ENCODE measurements at regions not wholly inside any gene's neighbourhood (a gene's known extent, or its start where the extent isn't known, plus 50 kb on each side); places are given as distances from the start of the nearest gene placed in this dataset.
"Not testable (repeated sequence)": the region's sequence is repeated elsewhere in the genome, so short reads cannot be mapped to it uniquely, and the experiment has no call there.

DNA sequence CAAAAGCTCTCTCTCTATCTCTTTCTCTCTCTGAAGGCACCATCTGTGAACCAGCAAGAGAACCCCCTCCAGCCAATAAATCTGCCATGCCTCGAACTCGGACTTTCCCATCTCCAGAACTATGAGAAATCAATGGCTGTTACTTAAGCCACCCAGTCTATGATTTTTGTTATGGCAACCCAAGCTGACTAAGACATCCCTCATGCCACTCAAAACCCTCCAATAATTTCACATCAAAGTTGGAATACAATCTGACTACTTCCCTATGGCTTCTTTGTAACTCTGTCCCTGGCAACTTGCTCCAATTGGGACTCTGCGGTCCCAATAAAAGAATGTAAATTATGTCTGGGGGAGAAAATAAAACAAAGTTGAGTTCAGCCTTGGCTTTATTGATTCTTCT is 265.7 kb downstream of the SHOX start:
- DNase-seq (ENCODE audit: low read depth): no peak

DNA sequence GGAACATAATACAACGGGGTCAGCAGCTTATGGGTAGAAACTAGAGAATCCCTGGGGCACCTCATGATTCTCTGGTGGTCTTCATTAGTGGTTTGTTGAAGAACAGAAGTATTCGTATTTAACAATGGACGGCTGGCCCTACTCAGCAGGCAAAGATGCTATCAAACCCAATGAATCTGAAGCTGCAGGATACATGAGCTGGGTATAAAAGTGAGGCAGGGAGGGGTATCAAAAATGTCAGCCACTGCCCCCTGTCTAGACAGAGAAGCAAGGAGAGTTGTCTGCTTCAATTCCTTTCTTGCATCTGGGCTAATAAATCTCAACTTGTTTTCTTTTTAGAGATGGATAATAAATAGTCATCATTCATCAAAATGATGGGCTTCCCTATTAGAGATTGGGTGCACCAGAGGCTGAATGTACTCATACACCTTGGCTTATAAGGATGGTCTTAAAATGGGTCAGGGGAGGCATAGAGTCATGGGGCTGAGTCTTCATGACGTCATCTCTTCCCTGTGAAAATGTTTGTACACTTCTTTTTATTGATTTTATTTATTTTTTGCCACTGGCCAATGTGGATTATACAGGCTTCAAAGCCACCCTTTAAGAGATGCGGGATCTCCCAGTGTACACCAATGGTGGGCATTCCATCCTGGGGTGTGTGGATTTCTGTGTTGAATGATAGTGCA is 259.5 kb downstream of the SHOX start:
- no peak for DNase-seq (ENCODE audit: low read depth)

DNA sequence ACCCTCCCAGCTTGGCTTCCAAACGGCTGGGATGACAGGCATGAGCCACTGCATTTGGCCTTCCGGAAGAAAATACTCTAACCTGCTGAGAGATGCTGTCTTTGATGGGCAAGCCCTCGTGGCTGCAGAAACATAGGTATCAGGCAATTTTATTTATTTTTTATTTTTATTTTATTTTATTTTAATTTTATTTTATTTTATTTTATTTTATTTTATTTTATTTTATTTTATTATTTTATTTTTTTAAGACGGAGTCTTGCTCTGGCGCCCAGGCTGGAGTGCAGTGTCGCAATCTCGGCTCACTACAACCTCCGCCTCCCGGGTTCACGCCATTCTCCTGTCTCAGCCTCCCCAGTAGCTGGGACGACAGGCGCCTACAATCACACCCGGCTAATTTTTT is 257.1 kb downstream of the SHOX start:
- not testable (repeated sequence) for DNase-seq (ENCODE audit: low read depth)

DNA sequence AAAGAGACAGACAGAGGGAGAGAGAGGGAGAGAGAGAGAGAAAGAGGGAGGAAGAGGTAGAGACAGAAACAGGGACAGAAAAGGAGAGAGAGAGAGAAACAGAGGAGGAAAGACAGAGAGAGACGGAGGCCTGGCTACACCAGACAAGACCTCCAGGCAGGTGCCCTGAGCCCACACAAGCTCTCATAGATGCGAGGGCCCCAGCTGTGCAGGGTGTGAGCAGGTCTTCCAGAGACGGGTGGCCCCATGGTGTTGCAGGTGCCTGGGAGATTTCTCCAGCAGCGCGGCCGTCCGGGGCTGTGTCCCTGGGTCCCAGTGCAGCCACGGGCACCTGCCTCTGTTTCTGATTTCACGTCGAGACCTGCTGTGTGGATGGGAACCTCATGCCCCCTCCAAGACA is 253.0 kb downstream of the SHOX start:
- no peak for DNase-seq (ENCODE audit: low read depth)

DNA sequence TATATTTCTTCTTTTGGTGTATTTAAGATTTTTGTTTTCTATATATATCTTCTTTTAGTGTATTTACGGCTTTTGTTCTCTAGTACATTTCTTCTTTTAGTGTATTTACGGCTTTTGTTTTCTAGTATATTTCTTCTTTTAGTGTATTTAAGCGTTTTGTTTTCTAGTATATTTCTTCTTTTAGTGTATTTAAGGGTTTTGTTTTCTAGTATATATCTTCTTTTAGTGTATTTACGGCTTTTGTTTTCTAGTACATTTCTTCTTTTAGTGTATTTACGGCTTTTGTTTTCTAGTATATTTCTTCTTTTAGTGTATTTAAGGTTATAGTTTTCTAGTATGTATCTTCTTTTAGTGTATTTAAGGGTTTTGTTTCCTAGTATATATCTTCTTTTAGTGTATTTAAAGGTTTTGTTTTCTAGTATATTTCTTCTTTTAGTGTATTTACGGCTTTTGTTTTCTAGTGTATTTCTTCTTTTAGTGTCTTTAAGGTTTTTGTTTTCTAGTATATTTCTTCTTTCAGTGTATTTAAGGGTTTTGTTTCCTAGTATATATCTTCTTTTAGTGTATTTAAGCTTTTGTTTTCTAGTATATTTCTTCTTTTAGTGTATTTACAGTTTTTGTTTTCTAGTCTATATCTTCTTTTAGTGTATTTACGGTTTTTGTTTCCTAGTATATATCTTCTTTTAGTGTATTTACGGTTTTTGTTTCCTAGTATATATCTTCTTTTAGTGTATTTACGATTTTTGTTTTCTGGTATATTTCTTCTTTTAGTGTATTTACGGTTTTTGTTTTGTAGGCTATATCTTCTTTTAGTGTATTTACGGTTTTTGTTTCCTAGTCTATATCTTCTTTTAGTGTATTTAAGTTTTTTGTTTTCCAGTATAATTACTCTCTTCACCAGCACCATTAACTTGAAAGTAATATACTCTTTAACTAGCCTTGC is 249.4 kb downstream of the SHOX start:
- not testable (repeated sequence) for DNase-seq (ENCODE audit: low read depth)

DNA sequence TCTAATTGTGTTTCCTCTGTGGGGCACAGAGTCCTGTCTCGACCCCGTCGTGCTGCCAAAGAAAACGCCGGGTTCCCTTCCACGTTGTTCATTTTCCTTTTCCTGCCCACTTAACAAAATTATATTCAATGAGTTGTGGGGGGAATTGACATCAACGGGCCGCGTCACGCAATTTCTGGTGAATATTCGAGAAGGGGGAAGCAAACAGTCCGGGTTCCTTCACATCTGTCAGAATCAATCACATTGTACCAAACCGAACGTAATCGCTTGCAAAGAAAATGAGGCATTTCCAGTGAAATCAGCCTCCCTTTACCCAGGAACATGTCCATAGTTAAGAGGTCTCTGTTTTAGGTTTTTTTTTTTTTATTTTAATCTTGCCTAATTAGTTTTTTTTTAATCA is 243.5 kb downstream of the SHOX start:
- DNase-seq (ENCODE audit: low read depth): no peak

DNA sequence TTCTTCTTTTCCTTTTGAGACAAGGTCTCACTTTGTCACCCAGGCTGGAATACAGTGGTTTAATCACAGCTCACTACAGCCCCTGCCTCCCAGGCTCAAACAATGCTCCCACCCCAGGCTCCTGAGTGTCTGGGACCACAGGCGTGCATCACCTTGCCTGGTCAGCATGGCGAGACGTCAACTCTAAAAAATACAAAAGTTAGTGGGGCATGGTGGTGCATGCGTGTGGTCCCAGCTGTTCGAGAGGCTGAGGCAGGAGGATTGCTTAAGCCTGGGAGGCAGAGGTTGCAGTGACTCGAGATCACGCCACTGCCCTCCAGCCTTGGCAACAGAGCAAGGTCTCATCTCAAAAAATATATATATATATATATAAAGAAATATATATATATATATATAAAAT is 242.4 kb downstream of the SHOX start:
- DNase-seq (ENCODE audit: low read depth): no peak

DNA sequence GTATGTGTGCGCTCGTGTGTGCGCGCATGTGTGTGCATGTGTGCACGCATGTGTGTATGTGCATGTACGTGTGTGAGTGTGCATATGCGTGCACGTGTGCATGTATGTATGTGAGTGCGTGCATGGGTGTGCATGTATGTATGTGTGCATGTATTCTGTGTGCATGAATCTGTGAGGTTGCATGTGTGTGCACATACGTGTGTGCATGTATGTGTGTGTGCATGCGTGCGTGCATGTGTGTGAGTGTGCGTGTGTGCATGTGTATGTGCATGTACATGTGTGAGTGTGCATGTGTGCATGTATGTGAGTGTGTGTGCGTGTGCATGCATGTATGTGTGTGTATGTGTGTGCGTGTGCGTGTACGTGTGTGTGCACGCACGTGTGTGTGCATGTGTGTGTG is 241.5 kb downstream of the SHOX start:
- no peak for DNase-seq (ENCODE audit: low read depth)

DNA sequence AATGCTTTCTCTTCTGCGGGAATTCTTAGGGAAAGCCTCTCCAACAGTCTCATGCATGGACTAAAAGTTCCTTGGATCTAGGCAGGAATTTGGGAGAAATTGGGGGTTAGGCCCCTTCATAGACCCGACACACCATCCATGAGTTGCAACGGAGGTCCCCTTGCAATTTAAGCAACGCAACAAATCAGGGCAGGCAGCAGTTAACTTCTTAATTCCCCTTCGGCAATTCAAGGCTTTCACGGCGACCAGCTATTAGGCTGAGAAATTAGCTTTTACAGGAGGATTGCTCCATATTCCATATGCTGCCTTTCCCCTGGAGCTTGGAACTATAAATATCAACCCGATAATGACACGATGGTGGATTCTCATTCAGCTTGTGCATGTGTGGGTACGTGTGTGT is 241.0 kb downstream of the SHOX start:
- DNase-seq (ENCODE audit: low read depth): no peak

DNA sequence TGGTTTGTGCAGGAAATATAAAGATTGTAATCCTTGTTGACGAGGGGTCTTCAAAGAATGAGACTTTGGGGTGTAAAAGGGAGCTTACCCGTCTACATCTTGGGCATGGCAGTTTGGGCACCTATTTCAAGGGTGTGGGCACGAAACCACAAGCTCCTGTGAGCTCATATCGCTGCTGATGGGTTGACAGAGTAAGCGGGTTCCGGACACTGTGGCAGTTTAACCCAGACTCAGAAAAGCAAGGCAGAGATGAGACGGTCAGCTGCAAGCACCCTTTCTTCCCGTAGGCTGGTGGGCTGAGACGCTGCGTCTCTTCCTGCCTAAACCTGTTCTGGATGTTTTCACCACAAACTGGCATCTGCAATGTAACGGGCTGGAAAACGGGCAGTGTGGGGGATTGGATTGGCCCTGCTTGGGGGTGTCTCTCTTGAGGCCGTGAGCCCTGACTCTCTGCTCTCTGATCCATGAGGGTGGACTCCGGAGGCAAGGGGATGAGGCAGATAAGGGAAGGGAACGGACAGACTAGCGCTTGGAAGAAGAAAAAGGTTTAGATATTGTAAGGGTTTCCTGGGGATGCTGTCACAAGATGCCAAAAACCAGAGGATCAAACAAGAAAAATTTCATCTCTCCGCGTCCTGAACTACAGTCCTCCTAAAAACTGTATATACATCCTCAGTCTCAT is 237.5 kb downstream of the SHOX start:
- no peak for DNase-seq (ENCODE audit: low read depth)

DNA sequence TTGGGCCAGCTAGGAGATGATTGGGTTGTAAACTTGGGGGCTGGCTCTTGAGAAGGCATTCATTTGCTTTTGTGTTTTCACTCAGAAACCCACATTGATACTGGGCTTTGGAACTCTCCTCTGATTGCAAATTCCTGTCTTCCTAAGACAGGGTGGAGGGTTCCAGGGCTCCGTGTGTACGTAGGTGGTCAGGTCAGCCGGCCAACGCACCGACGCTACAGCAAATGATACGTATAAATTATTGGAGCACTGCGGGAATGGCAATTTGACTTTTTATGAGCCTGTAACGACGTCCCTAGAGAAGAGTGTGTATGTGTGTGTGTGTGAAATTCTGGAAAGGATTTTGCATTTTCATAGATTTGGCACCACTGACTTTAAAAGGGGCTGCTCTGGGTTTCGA is 236.9 kb downstream of the SHOX start:
- no peak for DNase-seq (ENCODE audit: low read depth)

DNA sequence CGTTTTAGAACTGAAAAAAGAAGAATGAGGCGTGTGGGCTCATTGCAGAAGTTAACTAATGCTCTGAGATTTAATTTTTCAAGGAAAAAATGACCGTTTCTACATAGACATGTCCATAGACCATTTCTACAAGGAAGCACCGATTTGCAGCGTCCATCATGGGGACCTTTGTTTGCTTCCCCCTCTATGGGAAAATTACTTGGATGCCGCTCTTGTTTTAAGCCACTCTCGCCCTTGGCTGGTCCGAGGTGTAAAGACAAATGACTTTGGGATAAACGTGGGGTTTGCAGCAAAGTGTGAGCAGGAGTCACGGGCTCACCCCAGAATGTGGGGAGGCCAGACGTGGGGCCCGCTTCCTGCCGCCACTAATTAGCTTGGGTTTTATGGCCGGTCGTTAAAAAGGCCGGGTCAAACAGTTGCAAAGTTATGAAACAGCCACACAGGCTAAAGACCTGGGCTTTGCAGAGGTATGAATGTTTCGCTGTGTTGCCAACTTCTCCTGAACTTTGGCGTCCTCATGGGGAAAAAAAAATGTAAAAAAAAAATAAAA is 235.9 kb downstream of the SHOX start:
- no peak for DNase-seq (ENCODE audit: low read depth)

DNA sequence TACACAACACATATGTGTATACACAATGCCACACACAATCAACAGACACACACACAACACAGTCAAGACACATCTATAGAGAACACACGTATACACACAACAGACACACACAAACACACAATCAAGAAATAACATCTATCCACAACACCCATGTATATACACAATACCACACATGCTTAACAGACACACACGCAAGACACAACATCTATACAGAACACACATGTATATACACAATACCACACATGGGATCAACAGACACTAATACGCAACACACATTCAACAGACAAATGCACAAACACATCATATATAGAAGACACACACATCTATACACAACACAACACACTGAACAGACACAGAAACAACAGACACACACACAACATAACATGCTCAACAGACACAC is 234.8 kb downstream of the SHOX start:
- DNase-seq (ENCODE audit: low read depth): no peak

DNA sequence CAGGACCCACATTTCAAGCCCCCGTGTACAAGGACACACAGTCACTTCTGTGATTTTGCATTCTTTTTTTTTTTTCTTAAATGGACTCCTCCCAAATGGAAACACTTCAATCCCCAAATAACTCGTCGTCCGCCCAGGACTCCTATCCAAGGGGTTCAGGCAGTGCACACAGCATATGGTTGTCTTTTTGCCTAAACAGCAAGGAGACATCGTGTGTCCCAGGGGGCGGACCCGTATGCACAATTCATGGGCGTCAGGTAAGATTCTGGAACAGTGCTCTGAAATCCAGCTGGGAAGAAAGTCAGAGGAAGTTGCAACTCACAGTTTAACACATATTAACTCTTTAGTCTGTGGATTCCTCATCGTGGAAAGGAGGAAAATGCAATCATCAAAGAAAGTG is 231.3 kb downstream of the SHOX start:
- no peak for DNase-seq (ENCODE audit: low read depth)

DNA sequence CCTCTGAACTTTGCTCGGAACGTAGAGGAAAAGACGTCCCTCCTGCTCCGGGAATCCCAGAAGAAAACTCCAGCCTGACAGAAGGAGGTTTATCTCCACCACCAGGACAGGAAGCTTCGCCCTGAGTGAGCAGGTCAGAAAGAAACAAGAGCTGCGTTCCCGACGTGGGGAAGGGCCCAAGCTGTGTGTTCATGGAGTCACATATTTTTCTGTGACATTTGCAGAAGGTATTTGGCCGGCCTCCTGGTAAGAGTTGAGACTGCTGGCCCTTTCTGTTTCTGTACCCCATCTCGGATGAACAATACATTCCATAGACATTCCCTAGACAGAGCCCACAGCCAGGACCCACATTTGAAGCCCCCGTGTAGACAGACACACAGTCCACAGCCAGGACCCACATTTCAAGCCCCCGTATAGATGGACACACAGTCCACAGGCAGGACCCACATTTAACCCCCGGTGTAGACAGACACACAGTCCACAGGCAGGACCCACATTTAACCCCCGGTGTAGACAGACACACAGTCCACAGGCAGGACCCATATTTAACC is 230.8 kb downstream of the SHOX start:
- no peak for DNase-seq (ENCODE audit: low read depth)

DNA sequence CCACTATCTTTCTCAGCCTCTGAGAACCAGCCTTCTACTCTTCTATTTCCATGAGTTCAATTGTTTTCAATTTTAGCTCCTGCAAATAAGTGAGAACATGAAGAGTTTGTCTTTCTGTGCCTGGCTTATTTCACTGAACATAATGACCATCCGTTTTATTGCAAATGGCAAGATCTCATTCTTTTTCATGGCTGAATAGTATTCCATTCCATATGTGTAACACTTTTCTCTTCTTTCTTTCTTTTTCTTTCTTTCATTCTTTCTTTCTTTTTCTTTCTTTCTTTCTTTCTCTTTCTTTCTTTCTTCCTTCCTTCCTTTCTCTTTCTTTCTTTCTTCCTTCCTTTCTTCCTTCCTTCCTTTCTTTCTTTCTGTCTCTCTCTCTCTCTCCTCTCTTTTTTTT is 228.7 kb downstream of the SHOX start:
- DNase-seq (ENCODE audit: low read depth): no peak

DNA sequence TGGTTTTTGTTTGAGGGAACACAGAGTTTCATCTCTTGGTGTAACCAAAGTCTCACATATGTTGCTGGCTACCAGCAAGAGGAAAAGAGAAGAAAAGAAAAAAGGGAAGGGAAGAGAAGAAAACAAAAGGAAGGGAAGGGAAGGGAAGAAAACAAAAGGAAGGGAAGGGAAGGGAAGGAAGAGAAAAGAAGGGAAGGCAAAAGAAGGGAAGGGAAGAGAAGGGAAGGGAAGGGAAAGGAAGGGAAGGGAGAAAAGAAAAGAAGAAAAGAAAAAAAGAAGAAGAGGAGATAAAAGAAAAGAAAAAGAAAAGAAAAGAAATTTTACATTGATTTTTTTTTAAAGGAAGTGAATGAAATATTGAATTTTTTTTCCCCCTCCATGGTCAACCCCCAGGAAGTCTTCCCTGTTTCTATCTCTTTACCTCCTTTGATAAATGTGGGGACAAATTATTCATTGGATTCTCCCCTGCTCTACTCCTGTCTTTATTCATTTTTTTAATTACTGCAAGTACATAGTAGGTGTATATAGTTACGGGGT is 228.0 kb downstream of the SHOX start:
- DNase-seq (ENCODE audit: low read depth): no peak

DNA sequence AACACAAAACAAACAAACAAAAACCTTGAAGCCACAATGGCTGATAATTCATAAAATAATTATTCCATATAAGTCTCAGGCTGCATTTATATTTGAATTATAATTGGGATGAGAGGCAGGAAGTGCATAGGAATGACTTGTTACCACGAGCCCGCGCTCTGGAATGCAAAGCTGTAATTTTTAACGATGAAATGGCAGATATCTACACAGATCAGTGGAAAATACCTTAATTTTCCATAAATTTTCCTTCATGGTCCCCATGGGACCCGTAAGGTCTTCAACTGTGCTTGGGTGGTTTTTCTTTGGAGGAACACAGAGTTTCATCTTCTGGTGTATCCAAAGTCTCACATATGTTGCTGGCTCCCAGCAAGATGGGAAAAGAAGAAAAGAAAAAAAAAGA is 226.8 kb downstream of the SHOX start:
- no peak for DNase-seq (ENCODE audit: low read depth)

DNA sequence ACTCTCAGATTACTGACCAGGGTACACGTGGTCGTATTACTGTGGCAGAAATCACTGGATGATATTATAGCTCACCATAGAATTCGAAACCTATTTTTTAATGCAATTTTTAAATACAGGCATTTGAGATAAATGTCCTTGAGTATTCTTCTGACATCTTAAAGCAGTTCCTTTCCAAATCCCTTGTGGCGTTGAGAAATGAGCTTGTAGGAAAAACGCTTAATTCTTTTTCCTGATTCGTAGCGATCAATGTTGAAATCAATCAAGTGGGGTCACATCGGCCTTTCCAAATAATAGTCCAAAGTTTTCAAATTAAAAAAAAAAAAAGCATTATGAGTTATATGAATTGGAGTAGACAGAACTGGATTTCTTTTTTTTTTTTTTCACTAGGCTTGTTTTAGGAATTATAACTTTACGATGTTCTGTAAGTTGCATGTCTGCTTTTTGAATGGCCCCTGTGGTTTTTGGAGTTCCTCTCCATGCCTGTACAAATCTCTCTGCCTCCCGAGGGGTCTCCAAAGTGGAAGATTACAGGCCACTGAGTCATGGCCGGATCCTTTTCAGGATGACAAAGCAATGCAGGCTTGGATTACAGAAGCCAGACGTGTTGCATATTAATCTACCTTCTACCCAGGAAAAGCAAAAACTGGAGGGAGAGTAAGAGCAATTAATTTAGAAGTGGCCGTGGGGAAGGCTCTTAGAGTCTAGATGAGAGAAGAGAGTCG is 226.1 kb downstream of the SHOX start:
- DNase-seq (ENCODE audit: low read depth): no peak

DNA sequence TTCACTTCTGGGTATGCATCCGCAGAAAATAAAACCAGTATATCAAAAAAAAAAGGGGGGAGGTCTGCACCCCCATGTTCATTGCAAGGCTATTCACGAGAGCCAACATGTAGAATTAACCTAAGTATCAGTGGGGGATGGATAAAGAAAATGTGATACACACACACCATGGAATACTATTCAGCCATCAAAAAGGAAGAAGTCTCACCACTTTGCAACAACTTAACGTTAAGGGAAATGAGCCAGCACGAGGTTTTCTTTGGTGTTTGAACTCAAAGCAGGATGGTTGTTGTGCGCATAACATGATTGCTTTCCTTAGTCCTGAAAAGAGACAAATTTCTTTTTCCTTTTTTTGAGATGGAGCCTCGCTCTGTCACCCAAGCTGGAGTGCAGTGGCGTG is 222.7 kb downstream of the SHOX start:
- no peak for DNase-seq (ENCODE audit: low read depth)

DNA sequence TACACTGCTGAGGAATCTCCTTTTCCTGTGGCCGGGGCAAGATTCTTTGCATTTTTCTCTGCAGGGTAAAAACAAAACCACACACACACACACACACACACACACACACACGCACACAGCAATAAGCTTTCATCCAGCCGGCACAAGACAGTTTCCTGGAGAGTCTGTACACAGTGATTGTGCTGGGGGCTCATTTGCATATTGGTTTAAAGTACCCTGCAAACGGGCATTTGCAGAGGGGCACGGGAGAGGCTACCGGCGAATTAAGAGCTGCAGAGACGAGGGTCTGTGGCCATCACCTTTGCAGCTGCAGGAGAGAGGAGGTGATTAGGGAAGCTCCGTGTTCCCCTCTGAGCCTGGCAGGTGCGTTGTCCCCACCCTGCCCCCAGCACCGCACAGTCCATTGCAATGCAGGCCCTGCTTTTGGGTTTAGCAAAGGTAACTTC is 219.9 kb downstream of the SHOX start:
- DNase-seq (ENCODE audit: low read depth): no peak

All from activated gamma-delta T cell treated with anti-CD3 and anti-CD28 coated beads, Interleukin-2, amount 50 U/mL, for 16 hours (primary cell).